ENCODE measurements at regions not wholly inside any gene's neighbourhood (a gene's known extent, or its start where the extent isn't known, plus 50 kb on each side); places are given as distances from the start of the nearest gene placed in this dataset.

- no peak for DNase-seq (ENCODE audit: extremely low spot score)
- WGBS: 82% methylated on average over 3 of the region's 3 CpGs
- TF ChIP-seq POLR2A (IDR thresholded peaks at IDR 0.05; ENCODE audit: low read depth) (no peak), EP300 (IDR thresholded peaks at IDR 0.05) (no peak), POLR2AphosphoS5 (IDR thresholded peaks at IDR 0.05) (no peak), CTCF (IDR thresholded peaks at IDR 0.05) (no peak)
- Histone ChIP-seq H3K9me3 (no peaks in the 10 kb centered on the region), H3K36me3 (no peaks in the 10 kb centered on the region), H3K4me3 (no peak overlapping the region), H3K4me1 (no peaks in the 10 kb centered on the region), H3K27ac (replicated peaks in 1 of 4) (no peak overlapping the region), H3K27me3 (no peaks in the 10 kb centered on the region)
- intact Hi-C loops (cut with DNase I): no loop called here
Measured at GRCh38 chr3:40867797-40868196, 331.5 kb upstream of the CTNNB1 start.

DNA sequence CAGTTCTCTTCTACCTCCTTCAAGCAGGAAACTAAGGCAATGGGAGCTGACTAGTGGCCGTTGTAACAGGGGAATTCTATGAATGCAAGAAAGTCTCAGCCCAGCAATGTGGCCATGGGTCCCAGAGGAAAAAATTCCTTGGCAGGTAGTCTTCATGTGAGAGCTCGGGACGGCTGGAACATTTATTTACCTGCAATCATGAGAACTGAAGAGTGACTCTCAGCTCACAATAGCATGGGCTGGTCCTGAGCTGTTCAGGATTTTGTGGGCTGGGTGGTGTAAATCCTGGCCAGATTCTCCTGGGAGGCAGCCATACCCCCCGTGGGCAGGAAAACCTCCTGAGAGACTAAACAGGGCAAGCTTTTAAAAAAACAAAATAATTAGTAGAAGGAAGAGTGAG lies 330.3 kb upstream of the CTNNB1 start:
- DNase-seq (ENCODE audit: extremely low spot score): no peak
- TF ChIP-seq POLR2A (IDR thresholded peaks at IDR 0.05; ENCODE audit: low read depth): no peak
- no peak for TF ChIP-seq EP300 (IDR thresholded peaks at IDR 0.05)
- no peak for TF ChIP-seq CTCF (IDR thresholded peaks at IDR 0.05)
- TF ChIP-seq POLR2AphosphoS5 (IDR thresholded peaks at IDR 0.05): no peak
- 79% methylated on average over 4 of the region's 4 CpGs for WGBS
- intact Hi-C loops (cut with DNase I): no loop called here
- Histone ChIP-seq H3K27ac (replicated peaks in 1 of 4) (no peak overlapping the region), H3K4me1 (no peaks in the 10 kb centered on the region), H3K4me3 (no peak overlapping the region), H3K36me3 (no peaks in the 10 kb centered on the region), H3K27me3 (no peaks in the 10 kb centered on the region), H3K9me3 (no peaks in the 10 kb centered on the region)

DNA sequence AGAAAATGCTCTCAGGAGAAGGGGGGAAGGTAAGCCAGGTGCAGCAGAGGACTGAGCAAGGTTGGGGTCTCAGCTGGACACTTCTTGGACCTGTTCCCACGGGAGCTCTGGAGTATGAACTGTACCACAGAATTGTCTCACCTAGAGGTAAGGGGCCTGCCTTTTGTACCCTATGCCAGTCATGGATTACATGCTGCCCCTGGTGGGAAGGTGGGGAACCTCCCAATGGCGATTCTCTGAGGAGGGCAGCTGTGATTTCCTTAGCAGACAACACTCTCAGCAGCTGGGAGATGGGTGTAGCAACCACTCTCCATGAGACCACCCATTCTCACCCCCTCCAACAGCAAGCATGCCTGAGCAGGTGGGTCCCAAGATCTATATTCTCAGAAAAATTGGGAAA lies 329.4 kb upstream of the CTNNB1 start:
- TF ChIP-seq POLR2A (IDR thresholded peaks at IDR 0.05; ENCODE audit: low read depth) (no peak), POLR2AphosphoS5 (IDR thresholded peaks at IDR 0.05) (no peak), EP300 (IDR thresholded peaks at IDR 0.05) (no peak), CTCF (IDR thresholded peaks at IDR 0.05) (no peak)
- H3K27ac ChIP-seq (replicated peaks in 1 of 4): no peak overlapping the region
- no peaks in the 10 kb centered on the region for H3K4me1 ChIP-seq
- intact Hi-C loops (cut with DNase I): no loop called here
- no peaks in the 10 kb centered on the region for H3K36me3 ChIP-seq
- no peaks in the 10 kb centered on the region for H3K27me3 ChIP-seq
- no peak for DNase-seq (ENCODE audit: extremely low spot score)
- 100% methylated on average over 1 of the region's 2 CpGs for WGBS
- no peak overlapping the region for H3K4me3 ChIP-seq
- no peaks in the 10 kb centered on the region for H3K9me3 ChIP-seq

- no peaks in the 10 kb centered on the region for H3K36me3 ChIP-seq
- intact Hi-C loops (cut with DNase I): no loop called here
- DNase-seq (ENCODE audit: extremely low spot score): no peak
- H3K4me3 ChIP-seq: no peak overlapping the region
- TF ChIP-seq POLR2A (IDR thresholded peaks at IDR 0.05; ENCODE audit: low read depth) (no peak), POLR2AphosphoS5 (IDR thresholded peaks at IDR 0.05) (no peak), CTCF (IDR thresholded peaks at IDR 0.05) (no peak), EP300 (IDR thresholded peaks at IDR 0.05) (no peak)
- 88% methylated on average over 4 of the region's 4 CpGs for WGBS
- H3K27ac ChIP-seq (replicated peaks in 1 of 4): no peak overlapping the region
- H3K9me3 ChIP-seq: no peaks in the 10 kb centered on the region
- H3K27me3 ChIP-seq: no peaks in the 10 kb centered on the region
- peaks cover 0 to 11% (median 9%) of the 10 kb centered on the region in 4 donors for H3K4me1 ChIP-seq
Measured at GRCh38 chr3:40871394-40871793, 327.9 kb upstream of the CTNNB1 start.

DNA sequence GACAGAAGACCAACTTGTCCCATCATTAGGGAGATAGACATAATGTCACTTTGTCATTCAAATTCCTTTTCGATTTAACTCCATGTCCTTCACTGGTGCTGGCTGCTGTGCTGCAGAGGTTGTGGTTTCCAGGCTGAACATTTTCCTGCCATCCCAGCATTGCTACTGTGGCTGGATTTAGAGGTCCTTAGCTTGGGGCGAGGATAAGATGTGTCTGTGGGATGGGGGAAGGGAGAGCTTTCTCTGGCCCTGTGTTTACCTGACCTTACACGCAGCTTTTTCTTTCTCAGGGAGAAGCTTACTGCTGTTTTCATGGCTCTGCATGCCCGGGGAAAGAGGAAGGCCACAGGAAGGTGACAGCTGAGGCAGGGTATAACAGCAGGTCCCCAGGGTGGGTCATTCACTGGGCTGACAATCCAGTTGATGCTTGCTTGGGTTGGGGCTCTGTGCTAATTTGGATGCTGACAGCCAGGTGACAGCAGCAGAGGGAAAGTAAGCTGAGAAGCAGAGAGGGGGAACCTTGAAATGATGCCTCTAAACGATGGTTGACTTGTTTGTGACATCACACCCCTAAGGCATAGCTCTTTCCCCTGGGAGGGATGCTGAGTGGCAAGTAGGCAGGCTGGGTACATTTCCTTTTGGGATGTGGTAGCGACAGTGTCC lies 326.9 kb upstream of the CTNNB1 start:
- intact Hi-C loops (cut with DNase I): no loop called here
- Histone ChIP-seq H3K36me3 (no peaks in the 10 kb centered on the region), H3K4me3 (no peak overlapping the region), H3K9me3 (no peaks in the 10 kb centered on the region), H3K27me3 (no peaks in the 10 kb centered on the region), H3K4me1 (peaks cover 5 to 21% (median 19%) of the 10 kb centered on the region in 4 donors), H3K27ac (replicated peaks in 1 of 4) (no peak overlapping the region)
- no peak for DNase-seq (ENCODE audit: extremely low spot score)
- TF ChIP-seq EP300 (IDR thresholded peaks at IDR 0.05) (no peak), CTCF (IDR thresholded peaks at IDR 0.05) (no peak), POLR2AphosphoS5 (IDR thresholded peaks at IDR 0.05) (no peak), POLR2A (IDR thresholded peaks at IDR 0.05; ENCODE audit: low read depth) (no peak)
- WGBS: 81% methylated on average over 6 of the region's 6 CpGs
